Cerebellar nuclear complex (tissue), 1 donor: ENCODE measurements at regions not wholly inside any gene's neighbourhood (a gene's known extent, or its start where the extent isn't known, plus 50 kb on each side); places are given as distances from the start of the nearest gene placed in this dataset.
"Not testable (repeated sequence)": the region's sequence is repeated elsewhere in the genome, so short reads cannot be mapped to it uniquely, and the experiment has no call there.

Source experiments
- DNase-seq, 2 experiments: peaks; one replicate each; lab custom pipeline; 2025; lab: John Stamatoyannopoulos, UW

- not testable (repeated sequence) for DNase-seq
These were observed 62.2 kb upstream of the CYRIA start for GRCh38 chr2:16727849-16728248.

- no peak for DNase-seq
These were observed 61.6 kb upstream of the CYRIA start for GRCh38 chr2:16727256-16727655.

- DNase-seq: no peak
These were observed 60.9 kb upstream of the CYRIA start for GRCh38 chr2:16726577-16726976.

GRCh38 chr2:16726147-16726546 is 60.5 kb upstream of the CYRIA start:
- no peak for DNase-seq

GRCh38 chr2:16725549-16725948 is 59.9 kb upstream of the CYRIA start:
- no peak for DNase-seq

- DNase-seq: no peak
These were observed 57.0 kb upstream of the CYRIA start for GRCh38 chr2:16722677-16723076.

- DNase-seq: no peak
These were observed 56.5 kb upstream of the CYRIA start for GRCh38 chr2:16722126-16722525.

- not testable (repeated sequence) for DNase-seq
These were observed 55.9 kb upstream of the CYRIA start for GRCh38 chr2:16721529-16721928.

GRCh38 chr2:16720737-16721136 is 55.1 kb upstream of the CYRIA start:
- not testable (repeated sequence) for DNase-seq

- no peak for DNase-seq
These were observed 53.8 kb upstream of the CYRIA start for GRCh38 chr2:16719485-16719808.

GRCh38 chr2:16718576-16719484 is 53.2 kb upstream of the CYRIA start:
- no peak for DNase-seq

- DNase-seq: no peak
These were observed 51.8 kb upstream of the CYRIA start for GRCh38 chr2:16717477-16717876.

GRCh38 chr2:16716944-16717343 is 51.3 kb upstream of the CYRIA start:
- no peak for DNase-seq

- no peak for DNase-seq
These were observed 50.4 kb upstream of the CYRIA start for GRCh38 chr2:16716024-16716423.
